HepG2 (cell line): ENCODE measurements at regions not wholly inside any gene's neighbourhood (a gene's known extent, or its start where the extent isn't known, plus 50 kb on each side); places are given as distances from the start of the nearest gene placed in this dataset.

ENCODE experiments used
- ATAC-seq: fragments of 200-7000 bp; cut with Tn5 transposase; 3 replicates; pipeline ENCODE4 v1.9.1; 2020; ENCODE audit warnings: mild to moderate bottlenecking, moderate library complexity
- BruUV-seq: library from RNA; stranded (reverse); fragments of 400-500 nt; replicated peaks from 2 replicates; lab custom pipeline; 2021; lab: Mats Ljungman, UMichigan
- CTCF ChIA-PET: fragments of 300-600 bp; formaldehyde crosslinking; extraction: SDS; loops from one replicate; lab custom pipeline; 2021; ENCODE audit warnings: low total read pairs, inconsistent platforms, low intra/inter-chr PET ratio; lab: Yijun Ruan, JAX
- POLR2A ChIA-PET: fragments of 350-600 bp; sonication (Branson Sonifier 250); formaldehyde crosslinking; loops from one replicate; lab custom pipeline; 2020; ENCODE audit warnings: antibody characterized with exemption, inconsistent platforms; lab: Yijun Ruan, JAX
- DNase-seq: peaks from one replicate; pipeline ENCODE4 v3.0.0-alpha.2; 2015; ENCODE audit warnings: low spot score
- FAIRE-seq: peaks from 3 replicates; lab custom pipeline; 2011; peaks lifted over from hg19 to GRCh38; lab: Jason Lieb, UNC
- H2AFZ ChIP-seq: one replicate; pipeline ENCODE4 v1.6.1; 2011; ENCODE audit warnings: low read length, inconsistent platforms
- H3K27ac ChIP-seq: fragments of 300-600 bp; 3 replicates; pipeline ENCODE4 v1.8.0; 2011; ENCODE audit warnings: mixed run types, mild to moderate bottlenecking, mixed read lengths, low read length, inconsistent platforms; ENCODE audit not compliant: insufficient read depth; ENCODE audit errors: extremely low read length
- H3K27me3 ChIP-seq, 2 experiments: fragments of 200-600 bp in 1 of 2; 2 replicates in 1 of 2; 3 replicates in 1 of 2; pipeline versions ENCODE4 v1.6.0 to v1.8.0; 2011; ENCODE audit warnings: low read length in 2 of 2, mild to moderate bottlenecking in 2 of 2, moderate library complexity in 2 of 2, inconsistent platforms in 1 of 2; ENCODE audit not compliant: insufficient read depth in 2 of 2, control insufficient read depth in 1 of 2
- H3K36me3 ChIP-seq, 2 experiments: fragments of 200-600 bp in 1 of 2; replicated peaks in 1 of 2; 2 replicates in 1 of 2; 3 replicates in 1 of 2; pipeline versions ENCODE4 v1.5.1 to v1.8.0; 2011; ENCODE audit warnings: low read length in 2 of 2, inconsistent platforms in 1 of 2; ENCODE audit not compliant: insufficient read depth in 2 of 2, control insufficient read depth in 1 of 2
- H3K4me1 ChIP-seq: 2 replicates; pipeline ENCODE4 v1.5.1; 2012; ENCODE audit warnings: low read length, inconsistent platforms; ENCODE audit not compliant: insufficient read depth
- H3K4me2 ChIP-seq: 2 replicates; pipeline ENCODE4 v1.6.0; 2011; ENCODE audit warnings: low read depth, low read length, inconsistent platforms
- H3K4me3 ChIP-seq, 3 experiments: fragments of 200-600 bp in 1 of 3; sonication (generic), shearing (Covaris generic) in 1 of 3; replicated peaks in 1 of 3; 2 replicates each; pipeline ENCODE4 v1.5.1; 2011 to 2016; ENCODE audit warnings: low read length in 3 of 3, inconsistent platforms in 2 of 3, low read depth in 2 of 3, mild to moderate bottlenecking in 2 of 3, control low read depth in 1 of 3, mixed read lengths in 1 of 3; ENCODE audit not compliant: insufficient read depth in 1 of 3
- H3K79me2 ChIP-seq: one replicate; pipeline ENCODE4 v1.6.1; 2011; ENCODE audit warnings: low read length, inconsistent platforms; ENCODE audit not compliant: insufficient read depth
- H3K9ac ChIP-seq: 2 replicates; pipeline ENCODE4 v1.6.0; 2011; ENCODE audit warnings: mild to moderate bottlenecking, low read depth, low read length, inconsistent platforms; ENCODE audit not compliant: insufficient read depth
- H3K9me3 ChIP-seq: 2 replicates; pipeline ENCODE4 v1.5.1; 2012; ENCODE audit warnings: mild to moderate bottlenecking, low read length
- H4K20me1 ChIP-seq: 2 replicates; pipeline ENCODE4 v1.6.0; 2011; ENCODE audit warnings: inconsistent platforms, mild to moderate bottlenecking, low read length, moderate library complexity; ENCODE audit not compliant: insufficient read depth
- ADNP ChIP-seq: sonication (generic); formaldehyde crosslinking; IDR thresholded peaks from 2 replicates; pipeline ENCODE4 v1.4.0; 2020; ENCODE audit warnings: missing genetic modification reagents
- ARHGAP35 ChIP-seq: sonication (generic); formaldehyde crosslinking; IDR thresholded peaks from 2 replicates; pipeline ENCODE4 v1.9.0; 2022; ENCODE audit warnings: mild to moderate bottlenecking, inconsistent platforms, moderate library complexity, missing genetic modification reagents, borderline replicate concordance
- CEBPB ChIP-seq: IDR thresholded peaks from 2 replicates; pipeline ENCODE4 v1.6.1; 2011; ENCODE audit warnings: low read depth, low read length, improper control_type of control experiment, borderline replicate concordance
- MEIS1 ChIP-seq: sonication (generic); formaldehyde crosslinking; IDR thresholded peaks from 2 replicates; pipeline ENCODE4 v1.9.0; 2021; ENCODE audit warnings: mild to moderate bottlenecking, missing genetic modification reagents, moderate library complexity, borderline replicate concordance
- PLRG1 ChIP-seq: fragments of 450-650 bp; conservative IDR thresholded peaks from 2 replicates; pipeline ENCODE4 v1.6.1; 2016
- RFX1 ChIP-seq: fragments of 450-650 bp; IDR thresholded peaks from 2 replicates; pipeline ENCODE4 v1.6.1; 2017
- SETDB1 ChIP-seq: sonication (generic); formaldehyde crosslinking; IDR thresholded peaks from 2 replicates; pipeline ENCODE4 v1.5.1; 2020; ENCODE audit warnings: missing genetic modification reagents, mild to moderate bottlenecking, borderline replicate concordance
- TRAFD1 ChIP-seq: sonication (generic); formaldehyde crosslinking; IDR thresholded peaks from 2 replicates; pipeline ENCODE4 v1.5.1; 2020; ENCODE audit warnings: missing genetic modification reagents, mild to moderate bottlenecking, borderline replicate concordance
- TSC22D2 ChIP-seq: sonication (generic); formaldehyde crosslinking; IDR thresholded peaks from 2 replicates; pipeline ENCODE4 v1.5.1; 2020; ENCODE audit warnings: missing genetic modification reagents, mild to moderate bottlenecking, borderline replicate concordance
- YEATS4 ChIP-seq: sonication (generic); formaldehyde crosslinking; IDR thresholded peaks from 2 replicates; pipeline ENCODE4 v1.4.0; 2020; ENCODE audit warnings: missing genetic modification reagents, borderline replicate concordance
- ZNF367 ChIP-seq: sonication (generic); formaldehyde crosslinking; IDR thresholded peaks from 2 replicates; pipeline ENCODE4 v1.4.0; 2020; ENCODE audit warnings: missing genetic modification reagents, borderline replicate concordance
- ZNF562 ChIP-seq: sonication (generic); formaldehyde crosslinking; IDR thresholded peaks from 2 replicates; pipeline ENCODE4 v1.8.0; 2022; ENCODE audit warnings: missing genetic modification reagents, borderline replicate concordance
- ZNF577 ChIP-seq: sonication (generic); formaldehyde crosslinking; IDR thresholded peaks from 2 replicates; pipeline ENCODE4 v1.4.0; 2020; ENCODE audit warnings: mild to moderate bottlenecking, low read depth, missing genetic modification reagents, borderline replicate concordance
- ZNF713 ChIP-seq: sonication (generic); formaldehyde crosslinking; IDR thresholded peaks from 2 replicates; pipeline ENCODE4 v1.4.0; 2020; ENCODE audit warnings: mild to moderate bottlenecking, missing genetic modification reagents
- ZNF891 ChIP-seq: sonication (generic); formaldehyde crosslinking; IDR thresholded peaks from 2 replicates; pipeline ENCODE4 v1.5.0; 2020; ENCODE audit warnings: mild to moderate bottlenecking, missing genetic modification reagents
- WGBS: methylation state at CpG from one replicate; pipeline ENCODE4 v1.1.6; 2017; ENCODE audit warnings: low lambda C conversion rate; 5-methylcytosine and 5-hydroxymethylcytosine counted together
- in situ Hi-C: cut with HindIII; loops from 2 replicates; pipeline ENCODE4 v1.10.0; 2017; ENCODE audit warnings: low pct_unique_long_range_greater_than_20kb; ENCODE audit not compliant: extremely low pct_ligation_motif_present
- intact Hi-C: fragments of 100-400 bp; cut with micrococcal nuclease; formaldehyde crosslinking; loops from one replicate; pipeline ENCODE4 v1.10.0; 2022; ENCODE audit not compliant: unreplicated experiment
- TF ChIP-seq, protein P1 (sequence below), 2 experiments: fragments of 450-650 bp in 1 of 2; sonication (generic) in 1 of 2; formaldehyde crosslinking in 1 of 2; IDR thresholded peaks; 2 replicates each; pipeline versions ENCODE4 v1.6.1 to v1.8.0; 2016 to 2022; ENCODE audit warnings: antibody characterized with exemption in 1 of 2, mild to moderate bottlenecking in 1 of 2, missing genetic modification reagents in 1 of 2

- Histone ChIP-seq H3K9me3 (peaks cover 91% of the 10 kb centered on the region), H3K79me2 (no peaks in the 10 kb centered on the region), H3K27ac (no peak overlapping the region), H3K9ac (no peak overlapping the region), H4K20me1 (no peaks in the 10 kb centered on the region), H3K36me3 (no peaks in the 10 kb centered on the region), H2AFZ (no peak overlapping the region), H3K4me1 (no peaks in the 10 kb centered on the region), H3K27me3 (no peaks in the 10 kb centered on the region), H3K4me2 (no peak overlapping the region), H3K4me3 (no peak overlapping the region)
- BruUV-seq: no TSS peak
- POLR2A ChIA-PET: no interaction called here
- in situ Hi-C loops: no loop called here
- CTCF ChIA-PET: no interaction called here
- ATAC-seq (no peak), DNase-seq (no peak), FAIRE-seq (no peak)
- intact Hi-C loops: no loop called here
- WGBS: 5% methylated on average over 4 of the region's 6 CpGs
- TF ChIP-seq TSC22D2 (no peak), ARHGAP35 (CRISPR knock-in tag) (no peak), ZNF713 (CRISPR knock-in tag) (no peak), ZNF577 (CRISPR knock-in tag) (no peak), CEBPB (no peak), SETDB1 (CRISPR knock-in tag) (no peak), ZNF891 (no peak), RFX1 (no peak), ZNF562 (CRISPR knock-in tag) (no peak), ADNP (CRISPR knock-in tag) (no peak), PLRG1 (no peak), YEATS4 (CRISPR knock-in tag) (no peak), TRAFD1 (CRISPR knock-in tag) (no peak), MEIS1 (no peak), ZNF367 (no peak)
- TF ChIP-seq, protein P1, sequence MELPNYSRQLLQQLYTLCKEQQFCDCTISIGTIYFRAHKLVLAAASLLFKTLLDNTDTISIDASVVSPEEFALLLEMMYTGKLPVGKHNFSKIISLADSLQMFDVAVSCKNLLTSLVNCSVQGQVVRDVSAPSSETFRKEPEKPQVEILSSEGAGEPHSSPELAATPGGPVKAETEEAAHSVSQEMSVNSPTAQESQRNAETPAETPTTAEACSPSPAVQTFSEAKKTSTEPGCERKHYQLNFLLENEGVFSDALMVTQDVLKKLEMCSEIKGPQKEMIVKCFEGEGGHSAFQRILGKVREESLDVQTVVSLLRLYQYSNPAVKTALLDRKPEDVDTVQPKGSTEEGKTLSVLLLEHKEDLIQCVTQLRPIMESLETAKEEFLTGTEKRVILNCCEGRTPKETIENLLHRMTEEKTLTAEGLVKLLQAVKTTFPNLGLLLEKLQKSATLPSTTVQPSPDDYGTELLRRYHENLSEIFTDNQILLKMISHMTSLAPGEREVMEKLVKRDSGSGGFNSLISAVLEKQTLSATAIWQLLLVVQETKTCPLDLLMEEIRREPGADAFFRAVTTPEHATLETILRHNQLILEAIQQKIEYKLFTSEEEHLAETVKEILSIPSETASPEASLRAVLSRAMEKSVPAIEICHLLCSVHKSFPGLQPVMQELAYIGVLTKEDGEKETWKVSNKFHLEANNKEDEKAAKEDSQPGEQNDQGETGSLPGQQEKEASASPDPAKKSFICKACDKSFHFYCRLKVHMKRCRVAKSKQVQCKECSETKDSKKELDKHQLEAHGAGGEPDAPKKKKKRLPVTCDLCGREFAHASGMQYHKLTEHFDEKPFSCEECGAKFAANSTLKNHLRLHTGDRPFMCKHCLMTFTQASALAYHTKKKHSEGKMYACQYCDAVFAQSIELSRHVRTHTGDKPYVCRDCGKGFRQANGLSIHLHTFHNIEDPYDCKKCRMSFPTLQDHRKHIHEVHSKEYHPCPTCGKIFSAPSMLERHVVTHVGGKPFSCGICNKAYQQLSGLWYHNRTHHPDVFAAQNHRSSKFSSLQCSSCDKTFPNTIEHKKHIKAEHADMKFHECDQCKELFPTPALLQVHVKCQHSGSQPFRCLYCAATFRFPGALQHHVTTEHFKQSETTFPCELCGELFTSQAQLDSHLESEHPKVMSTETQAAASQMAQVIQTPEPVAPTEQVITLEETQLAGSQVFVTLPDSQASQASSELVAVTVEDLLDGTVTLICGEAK (IDR thresholded peaks at IDR 0.05): no peak
- TF ChIP-seq, protein P1 (CRISPR knock-in tag; IDR thresholded peaks at IDR 0.05): no peak
These were observed 1589.9 kb upstream of the DDX18 start for GRCh38 chr2:116224610-116225009.
